SK-N-SH (cell line): ENCODE measurements at regions not wholly inside any gene's neighbourhood (a gene's known extent, or its start where the extent isn't known, plus 50 kb on each side); places are given as distances from the start of the nearest gene placed in this dataset.

Experiments used
- CTCF ChIA-PET: fragments of 300-600, 350-600 bp; formaldehyde crosslinking; extraction: SDS; loops from one replicate; lab custom pipeline; 2021; lab: Yijun Ruan, JAX
- POLR2A ChIA-PET: fragments of 350-600 bp; sonication (Branson Sonifier 250); formaldehyde crosslinking; extraction: SDS; loops from one replicate; lab custom pipeline; 2020; ENCODE audit warnings: antibody characterized with exemption, inconsistent platforms; lab: Yijun Ruan, JAX
- DNase-seq: peaks from one replicate; pipeline ENCODE4 v3.0.0; 2012
- H2AFZ ChIP-seq: fragments of 200-600 bp; sonication (generic); 2 replicates; pipeline ENCODE4 v1.8.1; 2016; ENCODE audit warnings: antibody characterized with exemption, mild to moderate bottlenecking, low read depth
- H3F3A ChIP-seq: fragments of 200-600 bp; sonication (generic); replicated peaks from 2 replicates; pipeline ENCODE3; 2016; ENCODE audit warnings: antibody characterized with exemption, mild to moderate bottlenecking; ENCODE audit not compliant: insufficient read depth
- H3K27ac ChIP-seq, 2 experiments: fragments of 200-500 bp in 1 of 2; fragments of 200-600 bp in 1 of 2; sonication (Bioruptor generic) in 1 of 2; sonication (generic), shearing (Covaris generic) in 1 of 2; 2 replicates each; pipeline versions ENCODE4 v1.5.1 to v1.6.1; 2014 to 2016; ENCODE audit warnings: low read depth in 2 of 2, inconsistent platforms in 1 of 2, low read length in 1 of 2, mild to moderate bottlenecking in 1 of 2, mixed read lengths in 1 of 2
- H3K27me3 ChIP-seq: fragments of 200-600 bp; sonication (generic), shearing (Covaris generic); 2 replicates; pipeline ENCODE4 v1.6.1; 2016; ENCODE audit warnings: mixed run types; ENCODE audit not compliant: insufficient read depth
- H3K36me3 ChIP-seq, 2 experiments: fragments of 200-500 bp in 1 of 2; fragments of 200-600 bp in 1 of 2; sonication (Bioruptor generic) in 1 of 2; sonication (generic) in 1 of 2; replicated peaks in 1 of 2; 2 replicates each; pipeline versions ENCODE3 to v1.5.1; 2014 to 2016; ENCODE audit warnings: low read length in 1 of 2, mild to moderate bottlenecking in 1 of 2; ENCODE audit not compliant: insufficient read depth in 2 of 2, control insufficient read depth in 1 of 2
- H3K4me1 ChIP-seq, 2 experiments: fragments of 200-500 bp in 1 of 2; fragments of 200-600 bp in 1 of 2; sonication (Bioruptor generic) in 1 of 2; sonication (generic), shearing (Covaris generic) in 1 of 2; 2 replicates each; pipeline versions ENCODE4 v1.5.1 to v1.6.1; 2014 to 2016; ENCODE audit warnings: low read depth in 1 of 2, low read length in 1 of 2, mixed run types in 1 of 2; ENCODE audit not compliant: insufficient read depth in 2 of 2, control insufficient read depth in 1 of 2
- H3K4me2 ChIP-seq: fragments of 200-600 bp; sonication (generic), shearing (Covaris generic); 2 replicates; pipeline ENCODE4 v1.6.1; 2017; ENCODE audit warnings: mixed run types
- H3K4me3 ChIP-seq, 2 experiments: fragments of 200-500 bp in 1 of 2; fragments of 200-600 bp in 1 of 2; sonication (Bioruptor generic) in 1 of 2; sonication (generic), shearing (Covaris generic) in 1 of 2; 2 replicates each; pipeline versions ENCODE4 v1.5.1 to v1.8.1; 2014 to 2016; ENCODE audit warnings: low read depth in 2 of 2, inconsistent platforms in 1 of 2, low read length in 1 of 2, mild to moderate bottlenecking in 1 of 2, mixed read lengths in 1 of 2, moderate library complexity in 1 of 2
- H3K79me2 ChIP-seq: fragments of 200-600 bp; sonication (generic); 2 replicates; pipeline ENCODE4 v1.8.1; 2017; ENCODE audit warnings: mild to moderate bottlenecking; ENCODE audit not compliant: insufficient read depth
- H3K9ac ChIP-seq: fragments of 200-600 bp; sonication (generic); 2 replicates; pipeline ENCODE4 v1.6.1; 2017; ENCODE audit warnings: mixed run types
- H3K9me2 ChIP-seq: fragments of 200-600 bp; sonication (generic); 2 replicates; pipeline ENCODE4 v1.6.1; 2017; ENCODE audit warnings: mixed run types
- H3K9me3 ChIP-seq: fragments of 200-600 bp; sonication (generic); 2 replicates; pipeline ENCODE4 v1.6.1; 2017; ENCODE audit warnings: mixed run types, mild to moderate bottlenecking, moderate library complexity
- H4K20me1 ChIP-seq: fragments of 200-600 bp; sonication (generic); 2 replicates; pipeline ENCODE4 v1.6.1; 2017; ENCODE audit warnings: mild to moderate bottlenecking, mixed run types; ENCODE audit not compliant: insufficient read depth
- CHD2 ChIP-seq: fragments of 150-350 bp; IDR thresholded peaks from 2 replicates; pipeline ENCODE4 v1.6.1; 2018; ENCODE audit warnings: low read length; ENCODE audit not compliant: partially characterized antibody
- CTCF ChIP-seq: fragments of 200-600 bp; sonication (generic); IDR thresholded peaks from 2 replicates; pipeline ENCODE4 v1.6.1; 2017; ENCODE audit warnings: antibody characterized with exemption, mild to moderate bottlenecking, moderate library complexity
- ELF1 ChIP-seq: IDR thresholded peaks from 2 replicates; pipeline ENCODE4 v1.4.0; 2012
- EZH2phosphoT487 ChIP-seq: fragments of 200-600 bp; sonication (generic); IDR thresholded peaks from 2 replicates; pipeline ENCODE4 v1.6.1; 2017; ENCODE audit warnings: low read depth, mixed run types, mild to moderate bottlenecking, antibody characterized with exemption, moderate library complexity, borderline replicate concordance
- FOSL2 ChIP-seq: IDR thresholded peaks from 2 replicates; pipeline ENCODE4 v1.4.0; 2012; ENCODE audit warnings: low read depth, mild to moderate bottlenecking, moderate library complexity, borderline replicate concordance
- FOXJ3 ChIP-seq: sonication (generic); formaldehyde crosslinking; IDR thresholded peaks from 2 replicates; pipeline ENCODE4 v1.5.1; 2020; ENCODE audit warnings: mild to moderate bottlenecking, missing genetic modification reagents
- GATA2 ChIP-seq: sonication (generic); formaldehyde crosslinking; IDR thresholded peaks from 2 replicates; pipeline ENCODE4 v1.5.0; 2020; ENCODE audit warnings: mild to moderate bottlenecking, missing genetic modification reagents
- IRF3 ChIP-seq: fragments of 150-350 bp; IDR thresholded peaks from 2 replicates; pipeline ENCODE4 v1.6.1; 2016; ENCODE audit warnings: mild to moderate bottlenecking, low read depth, low read length
- JUND ChIP-seq: IDR thresholded peaks from 2 replicates; pipeline ENCODE4 v1.4.0; 2012
- MEF2A ChIP-seq: IDR thresholded peaks from 2 replicates; pipeline ENCODE4 v1.4.0; 2012; ENCODE audit warnings: low read depth, borderline replicate concordance
- MXI1 ChIP-seq: IDR thresholded peaks from 2 replicates; pipeline ENCODE4 v1.6.1; 2012; ENCODE audit warnings: mild to moderate bottlenecking, low read depth, low read length, improper control_type of control experiment
- PBX3 ChIP-seq: IDR thresholded peaks from 2 replicates; pipeline ENCODE4; 2012
- RAD21 ChIP-seq: IDR thresholded peaks from 2 replicates; pipeline ENCODE4 v1.6.1; 2012; ENCODE audit warnings: mild to moderate bottlenecking, low read length
- RCOR1 ChIP-seq: fragments of 150-350 bp; IDR thresholded peaks from 2 replicates; pipeline ENCODE4 v1.6.1; 2017; ENCODE audit warnings: antibody characterized with exemption, low read length
- RFX5 ChIP-seq: IDR thresholded peaks from 2 replicates; pipeline ENCODE4 v1.6.1; 2012; ENCODE audit warnings: mild to moderate bottlenecking, improper control_type of control experiment, low read length
- RXRA ChIP-seq: IDR thresholded peaks from 2 replicates; pipeline ENCODE4 v1.4.0; 2012; ENCODE audit warnings: low read depth, mild to moderate bottlenecking, borderline replicate concordance
- SMC3 ChIP-seq: IDR thresholded peaks from 2 replicates; pipeline ENCODE4 v1.6.1; 2012; ENCODE audit warnings: low read depth, low read length, improper control_type of control experiment
- TAF1 ChIP-seq: IDR thresholded peaks from 2 replicates; pipeline ENCODE4 v1.6.1; 2012; ENCODE audit warnings: low read depth, mild to moderate bottlenecking, low read length, moderate library complexity, borderline replicate concordance
- TCF12 ChIP-seq: IDR thresholded peaks from 2 replicates; pipeline ENCODE4 v1.4.0; 2012
- USF2 ChIP-seq: fragments of 150-350 bp; IDR thresholded peaks from 2 replicates; pipeline ENCODE4 v1.6.1; 2017; ENCODE audit warnings: antibody characterized with exemption, low read length, low read depth, borderline replicate concordance
- YY1 ChIP-seq: IDR thresholded peaks from 2 replicates; pipeline ENCODE4 v1.4.0; 2012; ENCODE audit warnings: low read depth, mild to moderate bottlenecking
- WGBS: methylation state at CpG from one replicate; pipeline ENCODE4 v1.1.6; 2017; ENCODE audit warnings: low lambda C conversion rate; 5-methylcytosine and 5-hydroxymethylcytosine counted together

- DNase-seq: no peak
Measured at GRCh38 chr6:67630146-67630545, 1004.9 kb upstream of the ADGRB3 start.

GRCh38 chr6:67629258-67629657 lies 1005.8 kb upstream of the ADGRB3 start:
- no peaks in the 10 kb centered on the region for H3K9me2 ChIP-seq
- no peaks in the 10 kb centered on the region for H3F3A ChIP-seq
- ChIA-PET CTCF (no interaction called here), POLR2A (no interaction called here)
- H3K79me2 ChIP-seq: no peaks in the 10 kb centered on the region
- no peaks in the 10 kb centered on the region; a peak in 2 of 4 replicates for H3K4me1 ChIP-seq
- no peaks in the 10 kb centered on the region; the same call in 1 of the 2 replicates for H3K9me3 ChIP-seq
- H3K36me3 ChIP-seq: no peaks in the 10 kb centered on the region
- no peak overlapping the region for H3K4me3 ChIP-seq
- peak overlapping the region; percentile 58 to 69 for H3K27ac ChIP-seq
- DNase-seq: no peak
- peak overlapping the region; percentile 51; the same call in 1 of the 2 replicates for H3K4me2 ChIP-seq
- H2AFZ ChIP-seq: peak overlapping the region; percentile 32; the same call in 1 of the 2 replicates
- no peak overlapping the region for H3K9ac ChIP-seq
- no peaks in the 10 kb centered on the region for H3K27me3 ChIP-seq
- no peaks in the 10 kb centered on the region for H4K20me1 ChIP-seq
- TF ChIP-seq MXI1 (no peak; the same call in 1 of the 2 replicates), FOXJ3 (CRISPR knock-in tag) (no peak), RFX5 (no peak), GATA2 (peak; percentile 71), EZH2phosphoT487 (no peak), ELF1 (no peak), MEF2A (no peak), USF2 (no peak), SMC3 (no peak), FOSL2 (no peak), RCOR1 (peak; percentile 36; the same call in 1 of the 2 replicates), RAD21 (peak; percentile 13; the same call in 1 of the 2 replicates), TCF12 (no peak), CHD2 (no peak), YY1 (no peak), JUND (no peak), IRF3 (no peak)

More at GRCh38 chr6:67630146-67630545, 1004.9 kb upstream of the ADGRB3 start:
- H3K9me2 ChIP-seq: no peaks in the 10 kb centered on the region
- H3K9ac ChIP-seq: no peak overlapping the region
- no peaks in the 10 kb centered on the region for H3K36me3 ChIP-seq
- H3K27me3 ChIP-seq: no peaks in the 10 kb centered on the region
- H3K27ac ChIP-seq: peak overlapping the region; percentile 47 to 58; a peak in 2 of 4 replicates
- POLR2A ChIA-PET: no interaction called here
- CTCF ChIA-PET: interaction anchor here (0.7 to 0.9 kb wide), 2 partner anchors 17 to 66 kb away, joined by 3 read pairs; no protein-coding TSS in a partner anchor
- H4K20me1 ChIP-seq: no peaks in the 10 kb centered on the region
- peak overlapping the region; percentile 32; the same call in 1 of the 2 replicates for H2AFZ ChIP-seq
- TF ChIP-seq PBX3: no peak
- no peak for TF ChIP-seq RXRA
- no peak for TF ChIP-seq CTCF
- no peak for TF ChIP-seq TAF1
- no peak for TF ChIP-seq TCF12
- TF ChIP-seq GATA2: 0 out of 2 replicates have a peak, but pooled peaks have one; percentile 17
- no peaks in the 10 kb centered on the region; a peak in 2 of 4 replicates for H3K4me1 ChIP-seq
- H3K4me2 ChIP-seq: peak overlapping the region; percentile 51
- no peaks in the 10 kb centered on the region; the same call in 1 of the 2 replicates for H3K9me3 ChIP-seq
- 5% methylated on average over 2 of the region's 2 CpGs for WGBS
- H3K79me2 ChIP-seq: no peaks in the 10 kb centered on the region
- H3F3A ChIP-seq: no peaks in the 10 kb centered on the region
- no peak overlapping the region for H3K4me3 ChIP-seq
